ENCODE measurements at regions not wholly inside any gene's neighbourhood (a gene's known extent, or its start where the extent isn't known, plus 50 kb on each side); places are given as distances from the start of the nearest gene placed in this dataset.

DNA sequence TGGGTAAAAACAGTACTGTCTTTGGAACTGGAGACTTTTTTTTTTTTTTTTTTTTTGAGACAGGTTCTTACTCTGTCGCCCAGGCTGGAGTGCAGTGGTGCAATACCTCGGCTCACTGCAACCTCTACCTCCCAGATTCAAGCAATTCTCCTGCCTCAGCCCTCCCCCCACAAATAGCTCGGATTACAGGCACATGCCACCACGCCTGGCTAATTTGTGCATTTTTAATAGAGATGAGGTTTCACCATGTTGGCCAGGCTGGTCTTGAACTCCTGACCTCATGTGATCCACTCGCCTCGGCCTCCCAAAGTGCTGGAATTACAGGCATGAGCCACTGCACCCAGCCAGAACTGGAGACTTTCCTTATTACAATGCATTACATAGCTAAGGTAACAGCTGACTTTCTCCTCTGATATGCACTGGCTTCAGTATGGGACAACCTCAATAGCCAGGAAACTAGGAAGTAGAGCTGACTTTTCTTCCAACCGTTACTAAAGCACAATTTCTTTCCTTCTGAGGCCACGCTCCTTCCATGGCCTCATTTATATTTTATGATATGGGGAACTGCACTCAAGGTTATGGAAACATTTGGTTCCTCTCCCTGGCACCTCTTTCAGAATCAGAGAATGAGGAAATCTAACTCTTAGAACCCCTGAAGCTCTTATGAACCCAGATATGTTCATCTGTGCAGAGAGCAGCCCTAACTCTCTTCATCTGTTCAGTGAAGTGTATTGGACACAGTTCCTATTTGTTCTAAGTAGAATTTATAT, 53.5 kb upstream of the FAM9B start:
- no peak for DNase-seq (ENCODE audit: low read depth)

DNA sequence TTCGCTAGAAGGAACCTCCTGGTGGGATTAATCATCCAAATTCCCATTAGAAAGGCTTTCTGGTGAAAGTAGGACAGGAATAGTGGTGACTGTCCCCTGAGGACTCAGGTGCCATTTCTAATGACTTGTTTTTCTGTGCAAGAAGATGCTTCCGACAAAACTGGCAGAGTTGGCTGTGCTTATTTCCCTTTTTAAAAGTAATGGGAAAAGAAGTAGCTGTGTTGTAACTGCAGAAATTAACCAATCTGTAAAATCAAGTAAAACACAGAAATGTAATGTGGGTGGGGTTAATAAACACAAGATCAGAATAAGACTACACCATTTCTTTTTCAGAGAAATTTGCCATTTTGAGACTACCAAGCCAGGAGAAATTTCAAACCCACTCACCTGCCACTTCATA, 55.0 kb upstream of the FAM9B start:
- no peak for DNase-seq (ENCODE audit: low read depth)

DNA sequence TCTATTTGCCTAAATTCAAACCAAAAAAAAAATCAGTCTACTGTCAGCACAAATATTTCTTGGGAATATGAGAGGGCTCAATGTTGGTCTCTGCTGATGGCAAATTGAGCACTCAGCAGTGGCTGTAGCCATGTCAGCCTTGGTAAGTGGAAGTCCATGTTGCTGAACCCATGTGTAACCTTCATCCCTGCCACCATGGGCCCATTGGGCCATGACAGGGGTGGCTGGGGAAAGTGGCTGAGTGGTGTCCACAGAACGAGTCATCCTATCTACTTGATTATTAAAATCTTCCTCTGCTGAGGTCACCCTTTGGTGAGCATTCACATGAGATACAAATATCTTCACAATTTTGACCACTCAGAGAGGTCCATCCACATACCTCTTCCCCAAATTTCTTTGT, 56.8 kb upstream of the FAM9B start:
- no peak for DNase-seq (ENCODE audit: low read depth)

- no peak for DNase-seq (ENCODE audit: low read depth)
Observed at GRCh38 chrX:9091258-9091657, 57.3 kb upstream of the FAM9B start.

GRCh38 chrX:9102956-9103355, 69.0 kb upstream of the FAM9B start:
- DNase-seq (ENCODE audit: low read depth), result no peak

DNA sequence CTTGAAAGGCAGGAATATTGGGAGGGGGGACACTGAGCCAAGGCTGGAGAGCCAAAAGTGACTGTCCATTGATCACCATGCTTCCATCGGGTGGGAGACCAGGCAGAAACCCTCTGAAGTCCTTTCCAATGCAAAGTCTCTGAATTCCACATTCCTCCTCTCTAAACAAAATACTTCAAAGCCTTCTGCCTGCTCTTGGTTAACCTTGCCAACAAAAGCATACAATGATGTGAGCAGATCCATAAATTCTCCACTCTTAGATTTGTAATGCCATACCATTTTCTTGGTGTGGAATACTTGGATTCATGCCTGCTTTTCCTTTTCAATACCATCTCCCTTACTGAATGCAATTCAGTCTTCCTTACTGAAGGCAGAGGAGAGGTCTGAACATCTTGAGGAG, 74.1 kb upstream of the FAM9B start:
- DNase-seq (ENCODE audit: low read depth), result no peak

DNA sequence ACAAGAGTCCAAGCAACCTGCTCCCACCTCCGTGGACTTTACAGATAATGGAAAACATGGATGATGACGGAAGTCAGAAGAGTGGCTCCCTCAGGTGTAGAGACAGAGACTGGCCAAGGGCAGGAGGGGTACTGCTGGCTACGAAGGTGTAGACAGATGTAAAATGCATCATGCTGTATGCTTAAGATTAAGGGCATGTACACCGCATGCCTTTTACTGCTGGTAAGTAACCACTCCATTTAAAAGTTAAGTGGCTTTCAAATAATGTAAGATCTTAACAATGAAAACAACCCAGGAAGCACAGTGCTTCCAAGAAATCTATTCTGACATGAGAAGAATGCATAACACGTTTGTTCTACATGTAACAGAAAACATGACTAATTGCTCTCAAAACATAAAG, 76.9 kb upstream of the FAM9B start:
- DNase-seq (ENCODE audit: low read depth), result no peak

DNA sequence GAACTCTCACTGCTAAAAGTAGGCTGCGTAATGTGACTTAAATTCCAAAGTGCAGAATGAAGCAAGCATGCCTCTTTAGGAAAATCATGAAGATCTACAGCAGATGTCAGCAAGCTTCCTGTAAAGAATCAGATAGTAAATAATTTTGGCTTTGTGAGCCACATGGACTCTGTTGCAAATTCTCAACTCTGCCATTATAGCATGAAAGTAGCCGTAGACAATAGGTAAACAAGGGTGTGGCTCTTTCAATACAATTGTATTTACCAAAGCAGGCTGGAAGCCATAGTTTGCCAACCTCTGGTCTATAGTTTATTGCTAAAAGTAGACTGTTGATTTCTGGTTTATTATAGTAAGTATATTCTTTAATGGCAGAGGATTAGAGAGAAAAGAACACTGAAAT, 80.3 kb upstream of the FAM9B start:
- DNase-seq (ENCODE audit: low read depth), result no peak

DNA sequence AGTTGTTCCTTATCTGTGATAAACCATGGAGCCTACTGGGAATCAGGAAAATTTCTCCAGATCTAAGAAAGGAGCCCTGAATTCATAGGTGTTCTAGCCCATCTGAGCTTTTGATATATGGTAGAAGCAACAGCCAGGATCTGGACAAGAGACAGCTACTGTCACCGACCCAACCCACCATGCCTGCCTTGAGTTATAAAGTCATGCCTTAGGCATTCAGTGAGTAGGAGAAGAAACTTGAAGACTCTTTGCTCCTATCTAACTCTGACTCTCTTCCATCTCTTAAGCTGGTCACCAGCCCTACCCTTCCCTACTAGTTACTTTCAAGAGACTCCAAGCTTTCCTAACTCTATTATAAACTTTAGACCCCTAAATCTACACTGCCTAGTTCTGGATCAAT, 83.9 kb upstream of the FAM9B start:
- DNase-seq (ENCODE audit: low read depth), result no peak

DNA sequence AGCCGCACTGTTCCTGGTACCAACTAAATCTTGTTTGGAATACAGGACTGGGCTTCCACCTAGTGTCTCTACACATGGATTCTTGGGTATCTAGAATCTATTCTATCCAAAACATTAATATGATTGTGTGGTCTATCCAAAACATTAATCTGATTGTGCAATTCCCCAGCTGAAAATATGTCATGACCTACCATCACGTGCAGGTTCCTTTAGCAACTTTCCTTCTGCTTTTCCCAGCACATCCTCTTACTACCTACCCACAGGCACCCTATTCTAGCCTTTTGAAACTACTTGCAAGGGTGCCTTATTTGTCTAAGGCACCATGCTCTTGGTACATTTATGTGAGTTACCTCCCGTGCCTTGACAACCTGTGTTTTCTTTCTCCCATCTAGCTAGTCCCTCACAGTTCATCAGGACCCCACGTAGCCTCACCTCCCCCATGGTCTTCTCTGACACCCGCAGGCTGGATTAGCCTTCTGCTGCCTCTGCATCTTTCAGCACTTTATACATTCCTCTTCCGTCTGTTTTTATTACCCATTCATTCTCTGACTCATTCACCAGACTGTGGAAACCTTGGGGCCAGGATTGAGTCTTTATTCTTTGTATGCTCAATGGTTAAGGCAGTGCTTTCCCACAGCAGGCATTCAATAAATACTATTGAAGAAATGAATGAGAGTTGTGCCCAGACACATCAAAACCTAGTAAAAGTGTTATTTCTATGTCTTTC, 88.8 kb upstream of the FAM9B start:
- no peak for DNase-seq (ENCODE audit: low read depth)

- DNase-seq (ENCODE audit: low read depth), result no peak
Observed at GRCh38 chrX:9127986-9128385, 94.1 kb upstream of the FAM9B start.

GRCh38 chrX:9130031-9130430, 96.1 kb upstream of the FAM9B start:
- DNase-seq (ENCODE audit: low read depth), result no peak

GRCh38 chrX:9131066-9131465, 97.1 kb upstream of the FAM9B start:
- no peak for DNase-seq (ENCODE audit: low read depth)

DNA sequence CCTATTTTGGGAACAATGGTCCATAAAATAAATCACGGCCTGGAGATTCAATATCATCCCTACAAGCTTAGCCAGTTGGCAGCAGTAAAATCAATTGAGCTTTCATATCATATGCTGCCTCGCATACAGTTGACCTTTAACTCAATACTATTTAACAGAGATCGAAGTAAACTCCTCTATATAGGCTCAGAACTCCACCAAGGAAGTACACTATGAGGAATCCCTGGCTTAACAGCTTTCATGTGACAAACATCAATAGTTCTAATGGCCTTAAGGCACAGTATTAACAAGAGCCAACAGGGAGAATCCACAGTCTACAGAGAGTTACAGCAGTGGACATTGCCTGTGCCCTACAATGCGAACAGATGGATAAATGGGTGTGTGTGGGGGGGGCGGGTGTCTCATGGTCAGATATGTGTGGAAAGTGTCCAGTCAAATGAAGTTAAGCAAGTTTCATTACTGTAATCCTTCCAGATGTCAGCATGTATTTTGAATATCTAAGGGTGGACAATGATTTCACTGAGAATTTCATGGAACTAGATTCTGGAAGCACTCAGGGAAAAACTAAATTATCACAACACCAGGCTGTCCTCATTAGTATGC, 98.2 kb upstream of the FAM9B start:
- no peak for DNase-seq (ENCODE audit: low read depth)

DNA sequence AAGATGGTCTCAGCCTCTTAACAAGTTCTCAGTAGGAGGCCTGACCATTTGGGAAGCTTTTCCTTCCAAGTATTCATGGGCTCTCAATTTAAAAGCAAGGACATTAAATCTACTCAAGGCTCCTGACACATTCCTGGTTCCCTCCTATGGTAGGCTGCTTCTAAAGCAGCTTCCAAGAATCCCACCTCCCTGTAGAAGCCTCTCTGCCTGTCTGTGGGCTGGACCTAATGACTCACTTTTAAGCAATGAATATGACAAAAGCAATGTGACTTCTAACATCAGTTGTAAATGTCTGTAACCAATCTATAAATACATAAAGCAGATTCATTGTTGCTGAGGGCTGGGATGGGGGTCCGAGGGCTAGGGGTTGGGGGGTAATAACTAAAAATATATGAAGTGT, 99.5 kb upstream of the FAM9B start:
- no peak for DNase-seq (ENCODE audit: low read depth)

GRCh38 chrX:9134366-9134765, 100.4 kb upstream of the FAM9B start:
- no peak for DNase-seq (ENCODE audit: low read depth)

GRCh38 chrX:9135901-9136510, 102.1 kb upstream of the FAM9B start:
- no peak for DNase-seq (ENCODE audit: low read depth)

DNA sequence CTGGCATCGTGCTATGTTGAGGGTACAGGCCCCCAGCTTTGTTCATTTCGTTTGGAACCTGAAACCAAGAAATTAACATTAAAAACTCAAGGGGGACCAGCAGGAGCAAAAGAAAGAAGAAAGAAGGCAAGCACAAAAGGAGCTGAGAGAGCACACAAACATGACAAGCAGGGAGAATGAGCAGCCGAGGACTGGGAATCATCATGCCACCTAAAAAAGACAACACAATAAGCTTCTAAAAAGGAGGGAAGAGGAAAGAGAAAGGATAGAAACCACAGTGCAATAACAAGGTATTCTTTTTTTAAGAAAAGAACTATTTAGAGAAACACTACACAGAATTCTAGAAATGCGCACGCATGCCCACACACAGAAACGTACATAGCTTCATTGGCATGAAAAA, 103.2 kb upstream of the FAM9B start:
- no peak for DNase-seq (ENCODE audit: low read depth)

DNA sequence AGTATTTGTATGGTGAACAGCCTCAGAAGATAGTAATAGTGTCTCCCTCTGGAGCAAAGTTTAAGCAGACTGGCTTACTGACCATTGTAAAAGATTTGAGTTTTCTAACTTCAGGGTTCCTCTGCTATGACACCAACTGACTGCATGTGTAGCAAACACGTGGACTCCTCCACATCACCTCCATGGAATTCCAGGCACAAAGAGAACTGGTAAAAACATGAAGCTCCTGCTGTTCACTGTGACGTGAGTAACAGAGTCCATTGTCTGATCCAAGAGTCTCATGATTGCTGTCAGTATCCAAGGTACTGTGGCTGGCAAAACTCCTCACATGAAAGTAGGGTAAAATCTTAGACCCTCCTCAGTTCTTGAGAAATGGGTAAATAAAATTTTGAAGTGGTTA, 107.6 kb upstream of the FAM9B start:
- no peak for DNase-seq (ENCODE audit: low read depth)

DNA sequence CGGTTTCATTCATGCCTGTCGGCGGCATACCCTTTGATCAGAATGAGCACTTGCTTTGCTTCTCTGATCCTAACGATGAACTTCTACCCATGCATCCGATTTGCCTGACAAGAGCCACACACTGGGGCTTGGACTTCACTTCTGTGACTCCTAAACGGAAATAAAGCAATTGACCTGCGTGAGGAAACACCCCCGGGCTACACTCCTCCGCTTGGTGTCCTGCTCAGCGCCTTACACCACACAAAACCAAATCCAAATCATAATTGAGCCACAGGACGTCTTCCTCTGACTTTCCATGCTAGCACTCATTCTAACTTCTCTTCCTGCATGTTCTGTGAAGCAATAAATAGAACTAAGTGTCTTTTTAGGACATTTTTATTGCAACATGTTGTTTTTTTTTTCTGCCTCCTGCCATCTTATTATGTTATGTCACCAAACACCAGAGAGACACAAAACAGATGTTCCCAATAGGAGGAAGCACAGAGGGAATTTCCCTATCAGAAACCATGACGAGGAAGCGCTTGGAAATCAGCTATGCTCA, 110.8 kb upstream of the FAM9B start:
- DNase-seq (ENCODE audit: low read depth), result no peak

DNA sequence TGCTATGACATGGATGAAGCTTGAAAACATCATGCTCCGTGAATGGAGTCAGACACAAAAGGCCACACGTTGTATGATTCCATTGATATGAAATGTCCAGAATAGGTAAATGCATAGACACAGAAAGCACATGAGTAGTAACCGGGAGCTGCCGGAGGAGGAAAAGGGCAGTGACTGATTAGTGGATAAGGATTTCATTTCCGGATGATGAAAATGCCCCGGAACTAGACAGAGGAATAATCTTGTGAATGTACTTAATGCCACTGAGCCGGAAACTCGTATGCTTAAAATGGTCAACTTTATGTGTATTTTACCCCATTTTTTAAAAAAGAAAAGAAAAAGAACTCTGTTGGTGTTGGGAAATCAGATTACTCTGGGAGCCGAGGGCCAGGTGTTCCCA, 112.7 kb upstream of the FAM9B start:
- DNase-seq (ENCODE audit: low read depth), result no peak

GRCh38 chrX:9147086-9147485, 113.2 kb upstream of the FAM9B start:
- no peak for DNase-seq (ENCODE audit: low read depth)

DNA sequence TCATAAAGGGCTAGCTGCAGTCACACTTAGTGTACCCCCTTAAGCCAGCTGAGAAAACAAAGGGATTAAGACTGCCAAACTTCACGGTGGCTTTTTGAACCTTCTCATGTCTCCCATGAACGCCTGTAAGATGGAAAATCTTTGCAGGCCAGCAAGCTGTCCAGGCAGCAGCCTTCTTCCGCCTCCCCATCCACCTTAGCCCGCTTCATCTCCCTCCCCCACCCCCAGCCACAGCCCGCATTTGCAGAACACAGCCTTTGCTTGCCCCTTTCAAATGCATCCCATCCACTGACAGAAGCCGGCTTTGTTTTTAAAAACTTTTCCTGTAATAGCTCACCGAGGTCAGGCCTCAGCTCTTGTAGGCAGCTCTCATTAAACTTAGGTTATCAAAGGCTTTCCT, 113.8 kb upstream of the FAM9B start:
- no peak for DNase-seq (ENCODE audit: low read depth)

Measured in stimulated activated CD8-positive, alpha-beta memory T cell treated with anti-CD3 and anti-CD28 coated beads, Interleukin-15, amount 100 ng/mL, for 24 hours (primary cell).